H1 (cell line): ENCODE measurements at regions not wholly inside any gene's neighbourhood (a gene's known extent, or its start where the extent isn't known, plus 50 kb on each side); places are given as distances from the start of the nearest gene placed in this dataset.

Experiments
- CTCF ChIA-PET: fragments of 300-600 bp; sonication (Branson Sonifier 250); formaldehyde crosslinking; loops from one replicate; lab custom pipeline; 2021; ENCODE audit not compliant: partially characterized antibody; lab: Charles Lee
- POLR2A ChIA-PET: fragments of 300-600 bp; sonication (Branson Sonifier 250); formaldehyde crosslinking; loops from one replicate; lab custom pipeline; 2021; ENCODE audit warnings: inconsistent platforms; ENCODE audit not compliant: partially characterized antibody; lab: Charles Lee
- DNase-seq, 2 experiments: peaks; one replicate each; pipeline versions ENCODE4 v3.0.0 to v3.0.0-alpha.2; 2010 to 2022; ENCODE audit warnings: low spot score in 2 of 2, low read depth in 1 of 2, mixed read lengths in 1 of 2
- FAIRE-seq: peaks from 2 replicates; lab custom pipeline; 2011; peaks lifted over from hg19 to GRCh38; lab: Jason Lieb, UNC
- H2AFZ ChIP-seq: 2 replicates; pipeline ENCODE4 v1.8.1; 2012; ENCODE audit warnings: low read length, inconsistent platforms
- H2AK5ac ChIP-seq: 2 replicates; pipeline ENCODE4 v1.6.1; 2013; ENCODE audit warnings: low read depth, low read length
- H2BK120ac ChIP-seq: replicated peaks from 2 replicates; pipeline ENCODE3; 2013; ENCODE audit warnings: low read depth, low read length, inconsistent platforms
- H2BK12ac ChIP-seq: 2 replicates; pipeline ENCODE4 v1.6.1; 2013; ENCODE audit warnings: low read depth, low read length
- H2BK15ac ChIP-seq: 2 replicates; pipeline ENCODE4 v1.6.1; 2013; ENCODE audit warnings: low read length
- H2BK20ac ChIP-seq: 2 replicates; pipeline ENCODE4 v1.6.1; 2013; ENCODE audit warnings: low read length
- H2BK5ac ChIP-seq: 2 replicates; pipeline ENCODE4 v1.6.1; 2013; ENCODE audit warnings: low read depth, low read length
- H3K14ac ChIP-seq: 2 replicates; pipeline ENCODE4 v1.6.1; 2013; ENCODE audit warnings: inconsistent platforms; ENCODE audit not compliant: insufficient read length
- H3K18ac ChIP-seq: 2 replicates; pipeline ENCODE4 v1.6.1; 2013; ENCODE audit warnings: low read length; ENCODE audit errors: extremely low read depth
- H3K23ac ChIP-seq: 2 replicates; pipeline ENCODE4 v1.6.1; 2013; ENCODE audit warnings: inconsistent platforms; ENCODE audit not compliant: insufficient read length
- H3K23me2 ChIP-seq: 2 replicates; pipeline ENCODE4 v1.6.1; 2013; ENCODE audit warnings: low read depth, low read length
- H3K27ac ChIP-seq: 2 replicates; pipeline ENCODE4 v1.6.1; 2011; ENCODE audit warnings: low read depth, low read length, inconsistent platforms
- H3K27me3 ChIP-seq, 4 experiments: replicated peaks in 1 of 4; 1 replicate in 1 of 4; 2 replicates in 3 of 4; pipeline versions ENCODE4 v1.6.1 to v1.8.1; 2011 to 2013; ENCODE audit warnings: low read length in 3 of 4, mild to moderate bottlenecking in 3 of 4, inconsistent platforms in 2 of 4, mixed read lengths in 2 of 4, moderate library complexity in 1 of 4; ENCODE audit not compliant: control insufficient read depth in 3 of 4, insufficient read depth in 3 of 4; ENCODE audit errors: extremely low read depth in 1 of 4
- H3K36me3 ChIP-seq, 4 experiments: 2 replicates each; pipeline versions ENCODE4 v1.6.1 to v1.8.1; 2011 to 2013; ENCODE audit warnings: mild to moderate bottlenecking in 4 of 4, low read length in 3 of 4, moderate library complexity in 2 of 4, control low read depth in 1 of 4, inconsistent platforms in 1 of 4; ENCODE audit not compliant: insufficient read depth in 4 of 4, control insufficient read depth in 2 of 4
- H3K4ac ChIP-seq: replicated peaks from 2 replicates; pipeline ENCODE3; 2013; ENCODE audit warnings: low read length, low read depth, mixed read lengths, inconsistent platforms; ENCODE audit not compliant: insufficient read length
- H3K4me1 ChIP-seq, 4 experiments: replicated peaks in 1 of 4; 1 replicate in 1 of 4; 2 replicates in 3 of 4; pipeline versions ENCODE4 v1.6.1 to v1.8.1; 2011 to 2013; ENCODE audit warnings: low read length in 3 of 4, inconsistent platforms in 2 of 4, mixed read lengths in 1 of 4; ENCODE audit not compliant: insufficient read depth in 4 of 4, control insufficient read depth in 3 of 4
- H3K4me2 ChIP-seq, 2 experiments: 2 replicates each; pipeline versions ENCODE4 v1.6.1 to v1.8.1; 2011 to 2013; ENCODE audit warnings: low read depth in 2 of 2, low read length in 2 of 2, control low read depth in 1 of 2, inconsistent platforms in 1 of 2, mild to moderate bottlenecking in 1 of 2; ENCODE audit not compliant: insufficient read depth in 1 of 2
- H3K4me3 ChIP-seq, 4 experiments: fragments of 200-600, 300-600 bp in 1 of 4; sonication (generic), shearing (Covaris generic), sonication (Bioruptor Twin) in 1 of 4; 2 replicates each; pipeline versions ENCODE4 v1.5.1 to v1.8.1; 2011 to 2016; ENCODE audit warnings: low read length in 4 of 4, low read depth in 3 of 4, control low read depth in 2 of 4, inconsistent platforms in 2 of 4, mild to moderate bottlenecking in 2 of 4, mixed read lengths in 1 of 4, moderate library complexity in 1 of 4; ENCODE audit not compliant: insufficient read depth in 2 of 4; ENCODE audit errors: extremely low read depth in 1 of 4
- H3K56ac ChIP-seq: replicated peaks from 2 replicates; pipeline ENCODE3; 2013; ENCODE audit warnings: low read depth, mild to moderate bottlenecking, mixed read lengths, low read length, inconsistent platforms; ENCODE audit not compliant: insufficient read length
- H3K79me1 ChIP-seq: 2 replicates; pipeline ENCODE4 v1.6.1; 2013; ENCODE audit warnings: low read depth, low read length, control low read depth
- H3K79me2 ChIP-seq, 2 experiments: 2 replicates each; pipeline versions ENCODE4 v1.6.1 to v1.8.1; 2012 to 2013; ENCODE audit warnings: low read length in 2 of 2, mild to moderate bottlenecking in 2 of 2, inconsistent platforms in 1 of 2; ENCODE audit not compliant: insufficient read depth in 2 of 2, control insufficient read depth in 1 of 2
- H3K9ac ChIP-seq, 4 experiments: replicated peaks in 1 of 4; 1 replicate in 1 of 4; 2 replicates in 3 of 4; pipeline versions ENCODE4 v1.6.1 to v1.8.1; 2011 to 2013; ENCODE audit warnings: low read depth in 3 of 4, low read length in 3 of 4, control low read depth in 2 of 4, mild to moderate bottlenecking in 2 of 4, moderate library complexity in 2 of 4, inconsistent platforms in 1 of 4; ENCODE audit errors: extremely low read depth in 1 of 4
- H3K9me3 ChIP-seq, 2 experiments: 2 replicates each; pipeline versions ENCODE4 v1.6.1 to v1.8.1; 2012 to 2013; ENCODE audit warnings: mild to moderate bottlenecking in 2 of 2, moderate library complexity in 2 of 2, control low read depth in 1 of 2, inconsistent platforms in 1 of 2, low read depth in 1 of 2, low read length in 1 of 2, mixed read lengths in 1 of 2; ENCODE audit not compliant: insufficient read depth in 2 of 2
- H4K20me1 ChIP-seq, 2 experiments: replicated peaks in 1 of 2; 2 replicates each; pipeline versions ENCODE3 to v1.8.1; 2011 to 2013; ENCODE audit warnings: inconsistent platforms in 2 of 2, low read length in 2 of 2, mild to moderate bottlenecking in 1 of 2; ENCODE audit not compliant: insufficient read depth in 2 of 2, control insufficient read depth in 1 of 2
- H4K5ac ChIP-seq: 2 replicates; pipeline ENCODE4 v1.6.1; 2013; ENCODE audit warnings: low read length, low read depth, mixed read lengths, inconsistent platforms; ENCODE audit not compliant: insufficient read length
- H4K8ac ChIP-seq: 2 replicates; pipeline ENCODE4 v1.8.0; 2013; ENCODE audit warnings: mild to moderate bottlenecking, moderate library complexity, low read length, inconsistent platforms; ENCODE audit not compliant: insufficient read depth; ENCODE audit errors: extremely low read depth
- H4K91ac ChIP-seq: replicated peaks from 2 replicates; pipeline ENCODE3; 2013; ENCODE audit warnings: low read length, mixed read lengths, inconsistent platforms; ENCODE audit not compliant: insufficient read length
- SUZ12 ChIP-seq: fragments of 200-600 bp; sonication (generic); IDR thresholded peaks from 2 replicates; pipeline ENCODE4 v1.6.1; 2012; ENCODE audit warnings: mild to moderate bottlenecking, inconsistent platforms, low read length, moderate library complexity, mixed read lengths
- WGBS, 2 experiments: shearing (Covaris generic) in 1 of 2; methylation state at CpG; one replicate each; pipeline versions ENCODE4 v1.1.6 to v1.1.7; 2013 to 2015; ENCODE audit warnings: low lambda C conversion rate in 2 of 2, mixed read lengths in 2 of 2, inconsistent platforms in 1 of 2, low coverage in 1 of 2, missing lambda C conversion rate in 1 of 2; ENCODE audit not compliant: insufficient replicate concordance in 2 of 2, insufficient coverage in 1 of 2, insufficient read length in 1 of 2; ENCODE audit errors: extremely low coverage in 1 of 2, missing lambda C conversion rate in 1 of 2; 5-methylcytosine and 5-hydroxymethylcytosine counted together

- Histone ChIP-seq H2BK12ac (no peak overlapping the region), H2AFZ (no peak overlapping the region), H4K91ac (no peak overlapping the region), H3K56ac (no peak overlapping the region), H3K4ac (no peak overlapping the region), H3K79me1 (no peaks in the 10 kb centered on the region), H2BK15ac (no peak overlapping the region), H3K79me2 (no peaks in the 10 kb centered on the region), H2BK120ac (no peak overlapping the region), H3K27me3 (no peaks in the 10 kb centered on the region), H3K18ac (no peak overlapping the region), H2BK5ac (no peak overlapping the region), H3K4me2 (no peak overlapping the region), H3K4me1 (peaks cover 0 to 2% (median 0%) of the 10 kb centered on the region in 4 experiments; a peak in 1 of 7 replicates), H3K36me3 (no peaks in the 10 kb centered on the region), H4K8ac (no peak overlapping the region), H2BK20ac (no peak overlapping the region), H3K27ac (no peak overlapping the region), H4K5ac (no peak overlapping the region), H3K14ac (no peak overlapping the region), H2AK5ac (no peak overlapping the region), H3K23ac (no peak overlapping the region), H4K20me1 (no peaks in the 10 kb centered on the region)
- POLR2A ChIA-PET: interaction anchor here (0.7 kb wide), 1 partner anchor 181 kb away, joined by 3 read pairs; no protein-coding TSS in a partner anchor
- 92% methylated on average over 3 of the region's 3 CpGs; no CpG with 5 or more reads in 1 of the 2 experiments for WGBS, 2 experiments
- no peak for FAIRE-seq
- DNase-seq: no peak
- no peak for TF ChIP-seq SUZ12
- TF ChIP-seq, all 59 proteins: peak for 0
- Histone ChIP-seq H3K4me3 (no peak overlapping the region), H3K9ac (no peak overlapping the region), H3K23me2 (no peaks in the 10 kb centered on the region), H3K9me3 (no peaks in the 10 kb centered on the region)
- CTCF ChIA-PET: interaction anchor here (0.7 to 3.2 kb wide), 7 partner anchors 11 to 543 kb away, joined by 3 to 29 read pairs (median 3); no protein-coding TSS in a partner anchor
Measured at GRCh38 chr12:108075561-108075960, 53.5 kb upstream of the WSCD2 start.
